C4-2B (cell line): ENCODE measurements at regions not wholly inside any gene's neighbourhood (a gene's known extent, or its start where the extent isn't known, plus 50 kb on each side); places are given as distances from the start of the nearest gene placed in this dataset.

Experiments used
- ZFX ChIP-seq: fragments of 450-650 bp; IDR thresholded peaks from 2 replicates; pipeline ENCODE4 v1.6.1; 2017
- TF ChIP-seq, protein P1 (sequence below): fragments of 450-650 bp; conservative IDR thresholded peaks from 2 replicates; pipeline ENCODE4 v1.5.1; 2017; ENCODE audit warnings: mild to moderate bottlenecking

- TF ChIP-seq, protein P1, sequence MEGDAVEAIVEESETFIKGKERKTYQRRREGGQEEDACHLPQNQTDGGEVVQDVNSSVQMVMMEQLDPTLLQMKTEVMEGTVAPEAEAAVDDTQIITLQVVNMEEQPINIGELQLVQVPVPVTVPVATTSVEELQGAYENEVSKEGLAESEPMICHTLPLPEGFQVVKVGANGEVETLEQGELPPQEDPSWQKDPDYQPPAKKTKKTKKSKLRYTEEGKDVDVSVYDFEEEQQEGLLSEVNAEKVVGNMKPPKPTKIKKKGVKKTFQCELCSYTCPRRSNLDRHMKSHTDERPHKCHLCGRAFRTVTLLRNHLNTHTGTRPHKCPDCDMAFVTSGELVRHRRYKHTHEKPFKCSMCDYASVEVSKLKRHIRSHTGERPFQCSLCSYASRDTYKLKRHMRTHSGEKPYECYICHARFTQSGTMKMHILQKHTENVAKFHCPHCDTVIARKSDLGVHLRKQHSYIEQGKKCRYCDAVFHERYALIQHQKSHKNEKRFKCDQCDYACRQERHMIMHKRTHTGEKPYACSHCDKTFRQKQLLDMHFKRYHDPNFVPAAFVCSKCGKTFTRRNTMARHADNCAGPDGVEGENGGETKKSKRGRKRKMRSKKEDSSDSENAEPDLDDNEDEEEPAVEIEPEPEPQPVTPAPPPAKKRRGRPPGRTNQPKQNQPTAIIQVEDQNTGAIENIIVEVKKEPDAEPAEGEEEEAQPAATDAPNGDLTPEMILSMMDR: no peak
- TF ChIP-seq ZFX: no peak
These were observed 2068.7 kb downstream of the MAT2B start for GRCh38 chr5:165574100-165574499.
